ENCODE measurements at regions not wholly inside any gene's neighbourhood (a gene's known extent, or its start where the extent isn't known, plus 50 kb on each side); places are given as distances from the start of the nearest gene placed in this dataset.

- no peak for TF ChIP-seq CTCF (IDR thresholded peaks at IDR 0.05; ENCODE audit: unreplicated experiment)
- DNase-seq (ENCODE audit: low spot score in 2 of 2, unreplicated experiment in 2 of 2) = no peak
- Mint-ChIP-seq H3K9me3 (no peaks in the 10 kb centered on the region), H3K4me1 (no peaks in the 10 kb centered on the region), H3K36me3 (no peaks in the 10 kb centered on the region), H3K4me3 (no peak overlapping the region), H3K27ac (no peak overlapping the region), H3K27me3 (ENCODE audit: low read depth) (no peaks in the 10 kb centered on the region)
These were observed 180.3 kb downstream of the IPO8 start for GRCh38 chr12:30515351-30515750.

GRCh38 chr12:30514666-30515065, 181.0 kb downstream of the IPO8 start:
- H3K4me3 Mint-ChIP-seq = no peak overlapping the region
- H3K9me3 Mint-ChIP-seq = no peaks in the 10 kb centered on the region
- no peaks in the 10 kb centered on the region for H3K36me3 Mint-ChIP-seq
- H3K27ac Mint-ChIP-seq = no peak overlapping the region
- no peak for DNase-seq (ENCODE audit: low spot score in 2 of 2, unreplicated experiment in 2 of 2)
- no peaks in the 10 kb centered on the region for H3K27me3 Mint-ChIP-seq (ENCODE audit: low read depth)
- no peaks in the 10 kb centered on the region for H3K4me1 Mint-ChIP-seq
- no peak for TF ChIP-seq CTCF (IDR thresholded peaks at IDR 0.05; ENCODE audit: unreplicated experiment)

GRCh38 chr12:30508205-30508967, 187.3 kb downstream of the IPO8 start:
- H3K4me1 Mint-ChIP-seq = no peaks in the 10 kb centered on the region
- no peak overlapping the region for H3K27ac Mint-ChIP-seq

GRCh38 chr12:30507576-30507975, 188.1 kb downstream of the IPO8 start:
- H3K27me3 Mint-ChIP-seq (ENCODE audit: low read depth) = peaks cover 2% of the 10 kb centered on the region
- H3K4me3 Mint-ChIP-seq = no peak overlapping the region
- no peaks in the 10 kb centered on the region for H3K4me1 Mint-ChIP-seq
- H3K9me3 Mint-ChIP-seq = no peaks in the 10 kb centered on the region
- DNase-seq (ENCODE audit: low spot score in 2 of 2, unreplicated experiment in 2 of 2) = no peak
- TF ChIP-seq CTCF (IDR thresholded peaks at IDR 0.05; ENCODE audit: unreplicated experiment) = no peak
- no peaks in the 10 kb centered on the region for H3K36me3 Mint-ChIP-seq
- H3K27ac Mint-ChIP-seq = no peak overlapping the region

More at GRCh38 chr12:30508205-30508967, 187.3 kb downstream of the IPO8 start:
- Mint-ChIP-seq H3K27me3 (ENCODE audit: low read depth) (peaks cover 2% of the 10 kb centered on the region), H3K36me3 (no peaks in the 10 kb centered on the region), H3K9me3 (no peaks in the 10 kb centered on the region), H3K4me3 (no peak overlapping the region)
- TF ChIP-seq CTCF (IDR thresholded peaks at IDR 0.05; ENCODE audit: unreplicated experiment) = no peak
- no peak for DNase-seq (ENCODE audit: low spot score in 2 of 2, unreplicated experiment in 2 of 2)

- Mint-ChIP-seq H3K4me3 (no peak overlapping the region), H3K4me1 (no peaks in the 10 kb centered on the region), H3K9me3 (no peaks in the 10 kb centered on the region), H3K27me3 (ENCODE audit: low read depth) (peaks cover 2% of the 10 kb centered on the region), H3K36me3 (no peaks in the 10 kb centered on the region), H3K27ac (no peak overlapping the region)
- no peak for TF ChIP-seq CTCF (IDR thresholded peaks at IDR 0.05; ENCODE audit: unreplicated experiment)
- no peak for DNase-seq (ENCODE audit: low spot score in 2 of 2, unreplicated experiment in 2 of 2)
These were observed 189.3 kb downstream of the IPO8 start for GRCh38 chr12:30506411-30506810.

All from mesothelial cell of epicardium (in vitro differentiated cells).